HCT116 (cell line): ENCODE measurements at regions not wholly inside any gene's neighbourhood (a gene's known extent, or its start where the extent isn't known, plus 50 kb on each side); places are given as distances from the start of the nearest gene placed in this dataset.

Experiments
- ATAC-seq: fragments of 200-7000 bp; cut with Tn5 transposase; 2 replicates; pipeline ENCODE4 v1.9.1; 2020; ENCODE audit warnings: mild to moderate bottlenecking, moderate library complexity
- BruUV-seq: library from RNA; stranded (reverse); fragments of 400-500 nt; replicated peaks from 2 replicates; lab custom pipeline; 2021; lab: Mats Ljungman, UMichigan
- CTCF ChIA-PET: fragments of 300-600 bp; sonication (Branson Sonifier 250); formaldehyde crosslinking; loops from one replicate; lab custom pipeline; 2021; ENCODE audit warnings: antibody characterized with exemption; lab: Charles Lee
- POLR2A ChIA-PET: fragments of 300-600, 350-600 bp; sonication (Branson Sonifier 250); formaldehyde crosslinking; loops from one replicate; lab custom pipeline; 2021; ENCODE audit warnings: antibody characterized with exemption; lab: Charles Lee
- RAD21 ChIA-PET, 2 experiments: fragments of 300-600 bp; sonication (Branson Sonifier 250); formaldehyde crosslinking; loops; one replicate each; lab custom pipeline; 2023; ENCODE audit warnings: low total read pairs in 2 of 2; ENCODE audit not compliant: uncharacterized antibody in 2 of 2, unreplicated experiment in 2 of 2, low non-redundant PET in 1 of 2; lab: Charles Lee
- DNase-seq: peaks from one replicate; pipeline ENCODE4 v3.0.0-alpha.2; 2010; ENCODE audit warnings: low read depth, low spot score
- H2AFZ ChIP-seq: fragments of 200-600 bp; shearing (Covaris generic), sonication (generic); 2 replicates; pipeline ENCODE4 v1.6.1; 2017; ENCODE audit warnings: low read depth, mixed run types, mixed read lengths, antibody characterized with exemption, low read length; ENCODE audit not compliant: poor library complexity, severe bottlenecking
- H3K27ac ChIP-seq: 2 replicates; pipeline ENCODE4 v1.5.1; 2012; ENCODE audit warnings: low read depth, low read length
- H3K27me3 ChIP-seq: fragments of 200-600 bp; sonication (generic); 2 replicates; pipeline ENCODE4 v1.6.1; 2016; ENCODE audit warnings: mixed run types, low read length, mixed read lengths; ENCODE audit not compliant: insufficient read depth
- H3K36me3 ChIP-seq, 2 experiments: fragments of 200-500 bp in 1 of 2; fragments of 200-600 bp in 1 of 2; sonication (Bioruptor generic) in 1 of 2; sonication (generic) in 1 of 2; 2 replicates each; pipeline versions ENCODE4 v1.5.1 to v1.6.1; 2014 to 2016; ENCODE audit warnings: low read length in 2 of 2, inconsistent platforms in 1 of 2, mixed read lengths in 1 of 2, mixed run types in 1 of 2; ENCODE audit not compliant: insufficient read depth in 2 of 2, control insufficient read depth in 1 of 2
- H3K4me1 ChIP-seq, 2 experiments: fragments of 200-600 bp in 1 of 2; sonication (generic) in 1 of 2; 2 replicates each; pipeline versions ENCODE4 v1.5.1 to v1.6.1; 2012 to 2017; ENCODE audit warnings: low read length in 2 of 2, inconsistent platforms in 1 of 2, mild to moderate bottlenecking in 1 of 2, mixed read lengths in 1 of 2, mixed run types in 1 of 2, moderate library complexity in 1 of 2; ENCODE audit not compliant: insufficient read depth in 2 of 2, control insufficient read depth in 1 of 2
- H3K4me2 ChIP-seq: fragments of 200-600 bp; sonication (generic); 2 replicates; pipeline ENCODE4 v1.6.1; 2017; ENCODE audit warnings: mixed run types, low read length, mixed read lengths
- H3K4me3 ChIP-seq, 2 experiments: fragments of 200-600 bp in 1 of 2; sonication (generic) in 1 of 2; replicated peaks in 1 of 2; 2 replicates each; pipeline ENCODE4 v1.5.1; 2011 to 2016; ENCODE audit warnings: low read length in 2 of 2, control low read depth in 1 of 2, low read depth in 1 of 2, mild to moderate bottlenecking in 1 of 2, mixed read lengths in 1 of 2, mixed run types in 1 of 2
- H3K79me2 ChIP-seq: fragments of 200-600 bp; sonication (generic); 2 replicates; pipeline ENCODE4 v1.6.1; 2017; ENCODE audit warnings: mild to moderate bottlenecking, mixed run types, low read length, moderate library complexity, mixed read lengths; ENCODE audit not compliant: insufficient read depth
- H3K9ac ChIP-seq: fragments of 200-600 bp; sonication (generic); 2 replicates; pipeline ENCODE4 v1.6.1; 2016; ENCODE audit warnings: low read length, mixed read lengths
- H3K9me2 ChIP-seq: fragments of 200-600 bp; sonication (generic), shearing (Covaris generic); 2 replicates; pipeline ENCODE4 v1.6.1; 2017; ENCODE audit warnings: mixed run types, mild to moderate bottlenecking, moderate library complexity; ENCODE audit not compliant: insufficient read depth
- H3K9me3 ChIP-seq, 2 experiments: fragments of 200-500 bp in 1 of 2; fragments of 200-600 bp in 1 of 2; sonication (Bioruptor generic) in 1 of 2; sonication (generic) in 1 of 2; 2 replicates each; pipeline ENCODE4 v1.6.1; 2014 to 2017; ENCODE audit warnings: low read length in 2 of 2, mixed read lengths in 2 of 2, inconsistent platforms in 1 of 2, low read depth in 1 of 2, mild to moderate bottlenecking in 1 of 2, mixed run types in 1 of 2, moderate library complexity in 1 of 2; ENCODE audit not compliant: control insufficient read depth in 1 of 2, insufficient read depth in 1 of 2
- H4K20me1 ChIP-seq: fragments of 200-600 bp; sonication (generic), shearing (Covaris generic); 2 replicates; pipeline ENCODE4 v1.6.1; 2017; ENCODE audit warnings: mixed run types, mild to moderate bottlenecking, moderate library complexity; ENCODE audit not compliant: insufficient read depth
- CBX3 ChIP-seq: IDR thresholded peaks from 2 replicates; pipeline ENCODE4 v1.6.1; 2012; ENCODE audit warnings: low read depth
- CEBPB ChIP-seq: IDR thresholded peaks from 2 replicates; pipeline ENCODE4 v1.6.1; 2012; ENCODE audit warnings: low read depth
- ELF1 ChIP-seq: IDR thresholded peaks from 2 replicates; pipeline ENCODE4 v1.6.1; 2012; ENCODE audit warnings: low read depth, borderline replicate concordance
- EZH2 ChIP-seq: fragments of 200-600 bp; sonication (generic); IDR thresholded peaks from 2 replicates; pipeline ENCODE4 v1.6.1; 2017; ENCODE audit warnings: antibody characterized with exemption, mixed run types
- EZH2phosphoT487 ChIP-seq: fragments of 200-600 bp; IDR thresholded peaks from 2 replicates; pipeline ENCODE4 v1.6.1; 2018; ENCODE audit warnings: antibody characterized with exemption, borderline replicate concordance
- FOSL1 ChIP-seq: IDR thresholded peaks from 2 replicates; pipeline ENCODE4 v1.6.1; 2012; ENCODE audit warnings: low read depth
- JUND ChIP-seq: IDR thresholded peaks from 2 replicates; pipeline ENCODE4 v1.6.1; 2012
- POLR2A ChIP-seq: IDR thresholded peaks from 2 replicates; pipeline ENCODE4 v1.7.0; 2011; ENCODE audit warnings: borderline replicate concordance; ENCODE audit not compliant: insufficient read depth, insufficient read length; ENCODE audit errors: extremely low read depth
- POLR2AphosphoS5 ChIP-seq: IDR thresholded peaks from 2 replicates; pipeline ENCODE4 v1.6.1; 2011; ENCODE audit warnings: mild to moderate bottlenecking, low read depth, low read length, moderate library complexity
- REST ChIP-seq: IDR thresholded peaks from 2 replicates; pipeline ENCODE4 v1.6.1; 2012; ENCODE audit warnings: low read depth
- SIN3A ChIP-seq: IDR thresholded peaks from 2 replicates; pipeline ENCODE4 v1.6.1; 2012; ENCODE audit warnings: low read depth
- SP1 ChIP-seq: IDR thresholded peaks from 2 replicates; pipeline ENCODE4 v1.6.1; 2012; ENCODE audit warnings: low read depth
- SRF ChIP-seq: IDR thresholded peaks from 2 replicates; pipeline ENCODE4 v1.6.1; 2012; ENCODE audit warnings: low read depth
- TCF7L2 ChIP-seq: IDR thresholded peaks from 2 replicates; pipeline ENCODE4 v1.7.0; 2011; ENCODE audit warnings: borderline replicate concordance, inconsistent platforms; ENCODE audit not compliant: insufficient read depth, insufficient read length; ENCODE audit errors: extremely low read depth
- ZFX ChIP-seq: fragments of 450-650 bp; IDR thresholded peaks from 2 replicates; pipeline ENCODE4 v1.6.1; 2017
- intact Hi-C: fragments of 100-400 bp; cut with micrococcal nuclease; formaldehyde crosslinking; loops from 2 replicates; pipeline ENCODE4 v1.10.0; 2022
- TF ChIP-seq, protein P1 (sequence below): IDR thresholded peaks from 2 replicates; pipeline ENCODE4 v1.6.1; 2011; ENCODE audit warnings: mild to moderate bottlenecking, low read length, moderate library complexity; ENCODE audit not compliant: insufficient replicate concordance; ENCODE audit errors: extremely low read depth
- TF ChIP-seq, protein P2 (sequence below): IDR thresholded peaks from 2 replicates; pipeline ENCODE4 v1.6.1; 2012

GRCh38 chr20:60349418-60349817 is 391.2 kb downstream of the CDH26 start:
- Histone ChIP-seq H3K79me2 (no peaks in the 10 kb centered on the region), H3K4me3 (no peak overlapping the region), H2AFZ (no peak overlapping the region), H3K4me2 (no peak overlapping the region), H3K9me2 (no peaks in the 10 kb centered on the region), H3K4me1 (no peaks in the 10 kb centered on the region), H3K9me3 (peaks cover 0 to 32% of the 10 kb centered on the region in 2 experiments; a peak in 2 of 4 replicates), H3K36me3 (no peaks in the 10 kb centered on the region), H4K20me1 (no peaks in the 10 kb centered on the region), H3K27ac (no peak overlapping the region), H3K27me3 (no peaks in the 10 kb centered on the region), H3K9ac (no peak overlapping the region)
- ATAC-seq: no peak
- RAD21 ChIA-PET: no interaction called here
- POLR2A ChIA-PET: no interaction called here
- DNase-seq: no peak
- intact Hi-C loops: no loop called here
- no TSS peak for BruUV-seq
- CTCF ChIA-PET: no interaction called here
- TF ChIP-seq REST (0 out of 2 replicates have a peak, but pooled peaks have one; percentile 9), SIN3A (no peak), SP1 (no peak)

DNA sequence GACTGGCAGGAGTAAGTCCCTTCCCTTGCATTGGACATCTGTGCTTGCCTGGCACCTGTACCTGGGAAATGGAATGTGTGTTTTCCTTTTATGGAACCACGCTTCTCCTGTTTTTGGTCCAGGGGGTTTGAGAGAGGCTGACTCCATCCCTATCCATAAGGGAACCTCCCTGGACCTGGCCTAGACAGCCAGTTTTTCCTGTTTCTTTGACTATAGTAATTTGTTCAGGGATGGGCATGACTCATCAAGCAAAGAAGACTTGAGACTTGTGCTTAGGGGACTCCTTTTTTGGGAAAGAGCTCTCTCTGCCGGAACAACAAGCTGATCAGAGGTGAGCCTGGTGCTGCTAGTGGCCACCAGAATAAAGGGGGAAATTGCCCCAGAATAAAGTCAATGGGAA is 393.8 kb downstream of the CDH26 start:
- Histone ChIP-seq H3K79me2 (no peaks in the 10 kb centered on the region), H3K4me2 (no peak overlapping the region), H3K4me3 (no peak overlapping the region), H3K9me3 (peaks cover 0 to 27% of the 10 kb centered on the region in 2 experiments; a peak in 2 of 4 replicates), H3K4me1 (no peaks in the 10 kb centered on the region), H2AFZ (no peak overlapping the region), H3K9me2 (no peaks in the 10 kb centered on the region), H3K27me3 (no peaks in the 10 kb centered on the region), H3K36me3 (no peaks in the 10 kb centered on the region), H4K20me1 (no peaks in the 10 kb centered on the region), H3K27ac (no peak overlapping the region), H3K9ac (no peak overlapping the region)
- no peak for ATAC-seq
- no TSS peak for BruUV-seq
- no peak for DNase-seq
- CTCF ChIA-PET: no interaction called here
- RAD21 ChIA-PET: no interaction called here
- intact Hi-C loops: no loop called here
- POLR2A ChIA-PET: no interaction called here
- TF ChIP-seq ZFX (no peak), POLR2A (no peak), TCF7L2 (no peak), CBX3 (no peak), EZH2 (no peak), SIN3A (no peak), CEBPB (no peak), EZH2phosphoT487 (no peak), JUND (no peak), SRF (no peak), FOSL1 (no peak), ELF1 (no peak), POLR2AphosphoS5 (no peak)
- TF ChIP-seq, protein P1, sequence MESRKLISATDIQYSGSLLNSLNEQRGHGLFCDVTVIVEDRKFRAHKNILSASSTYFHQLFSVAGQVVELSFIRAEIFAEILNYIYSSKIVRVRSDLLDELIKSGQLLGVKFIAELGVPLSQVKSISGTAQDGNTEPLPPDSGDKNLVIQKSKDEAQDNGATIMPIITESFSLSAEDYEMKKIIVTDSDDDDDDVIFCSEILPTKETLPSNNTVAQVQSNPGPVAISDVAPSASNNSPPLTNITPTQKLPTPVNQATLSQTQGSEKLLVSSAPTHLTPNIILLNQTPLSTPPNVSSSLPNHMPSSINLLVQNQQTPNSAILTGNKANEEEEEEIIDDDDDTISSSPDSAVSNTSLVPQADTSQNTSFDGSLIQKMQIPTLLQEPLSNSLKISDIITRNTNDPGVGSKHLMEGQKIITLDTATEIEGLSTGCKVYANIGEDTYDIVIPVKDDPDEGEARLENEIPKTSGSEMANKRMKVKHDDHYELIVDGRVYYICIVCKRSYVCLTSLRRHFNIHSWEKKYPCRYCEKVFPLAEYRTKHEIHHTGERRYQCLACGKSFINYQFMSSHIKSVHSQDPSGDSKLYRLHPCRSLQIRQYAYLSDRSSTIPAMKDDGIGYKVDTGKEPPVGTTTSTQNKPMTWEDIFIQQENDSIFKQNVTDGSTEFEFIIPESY: no peak
- TF ChIP-seq, protein P2, sequence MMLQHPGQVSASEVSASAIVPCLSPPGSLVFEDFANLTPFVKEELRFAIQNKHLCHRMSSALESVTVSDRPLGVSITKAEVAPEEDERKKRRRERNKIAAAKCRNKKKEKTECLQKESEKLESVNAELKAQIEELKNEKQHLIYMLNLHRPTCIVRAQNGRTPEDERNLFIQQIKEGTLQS: no peak
